Astrocyte (in vitro differentiated cells and primary cell): ENCODE measurements at regions not wholly inside any gene's neighbourhood (a gene's known extent, or its start where the extent isn't known, plus 50 kb on each side); places are given as distances from the start of the nearest gene placed in this dataset.

Experiments
- DNase-seq: peaks from one replicate; pipeline ENCODE4 v3.0.0-alpha.2; 2010; ENCODE audit warnings: low read depth
- FAIRE-seq: peaks from 2 replicates; lab custom pipeline; 2011; peaks lifted over from hg19 to GRCh38; lab: Jason Lieb, UNC
- H2AFZ ChIP-seq: 2 replicates; pipeline ENCODE4 v1.6.0; 2012; ENCODE audit warnings: low read depth, low read length, inconsistent platforms
- H3K27ac ChIP-seq: 2 replicates; pipeline ENCODE4 v1.5.1; 2011; ENCODE audit warnings: low read depth, low read length, inconsistent platforms
- H3K27me3 ChIP-seq: 2 replicates; pipeline ENCODE4 v1.6.0; 2011; ENCODE audit warnings: low read length, inconsistent platforms; ENCODE audit not compliant: insufficient read depth
- H3K36me3 ChIP-seq: 2 replicates; pipeline ENCODE4 v1.5.1; 2011; ENCODE audit warnings: low read length, inconsistent platforms; ENCODE audit not compliant: insufficient read depth
- H3K4me1 ChIP-seq: 2 replicates; pipeline ENCODE4 v1.5.1; 2011; ENCODE audit warnings: low read length, inconsistent platforms; ENCODE audit not compliant: insufficient read depth
- H3K4me2 ChIP-seq: 2 replicates; pipeline ENCODE4 v1.6.0; 2012; ENCODE audit warnings: low read length, inconsistent platforms
- H3K4me3 ChIP-seq: 2 replicates; pipeline ENCODE4 v1.5.1; 2011; ENCODE audit warnings: low read depth, mild to moderate bottlenecking, low read length, inconsistent platforms; ENCODE audit not compliant: insufficient read depth
- H3K79me2 ChIP-seq: 2 replicates; pipeline ENCODE4 v1.6.0; 2012; ENCODE audit warnings: mild to moderate bottlenecking, low read length, inconsistent platforms; ENCODE audit not compliant: insufficient read depth
- H3K9ac ChIP-seq: 2 replicates; pipeline ENCODE4 v1.6.0; 2012; ENCODE audit warnings: mild to moderate bottlenecking, low read length, inconsistent platforms
- H3K9me3 ChIP-seq: 2 replicates; pipeline ENCODE4 v1.5.1; 2012; ENCODE audit warnings: low read depth, mild to moderate bottlenecking, low read length, inconsistent platforms; ENCODE audit not compliant: insufficient read depth
- H4K20me1 ChIP-seq: 2 replicates; pipeline ENCODE4 v1.6.0; 2012; ENCODE audit warnings: low read length, inconsistent platforms; ENCODE audit not compliant: insufficient read depth
- H3K27ac Mint-ChIP-seq: one replicate; pipeline ENCODE4 v1.8.0; 2021; ENCODE audit warnings: mild to moderate bottlenecking, mixed read lengths; ENCODE audit not compliant: unreplicated experiment
- H3K27me3 Mint-ChIP-seq: one replicate; pipeline ENCODE4 v1.8.0; 2021; ENCODE audit warnings: low read depth, mixed read lengths; ENCODE audit not compliant: unreplicated experiment
- H3K36me3 Mint-ChIP-seq: one replicate; pipeline ENCODE4 v1.8.0; 2021; ENCODE audit warnings: low read depth, mixed read lengths; ENCODE audit not compliant: unreplicated experiment
- H3K4me1 Mint-ChIP-seq: one replicate; pipeline ENCODE4 v1.8.0; 2021; ENCODE audit warnings: low read depth, mixed read lengths; ENCODE audit not compliant: unreplicated experiment
- H3K4me3 Mint-ChIP-seq: one replicate; pipeline ENCODE4 v1.8.0; 2021; ENCODE audit warnings: mild to moderate bottlenecking, moderate library complexity, mixed read lengths; ENCODE audit not compliant: unreplicated experiment
- H3K9me3 Mint-ChIP-seq: one replicate; pipeline ENCODE4 v1.8.0; 2021; ENCODE audit warnings: mild to moderate bottlenecking, mixed read lengths; ENCODE audit not compliant: unreplicated experiment
- CTCF ChIP-seq: IDR thresholded peaks from 2 replicates; pipeline ENCODE4 v1.5.1; 2011; ENCODE audit warnings: low read depth, mild to moderate bottlenecking, inconsistent platforms, low read length, moderate library complexity; ENCODE audit not compliant: insufficient read depth
- EZH2 ChIP-seq: IDR thresholded peaks from 2 replicates; pipeline ENCODE4 v1.6.1; 2012; ENCODE audit warnings: mild to moderate bottlenecking, low read length, inconsistent platforms; ENCODE audit not compliant: insufficient read depth

- Mint-ChIP-seq H3K27ac (no peak overlapping the region), H3K4me3 (no peak overlapping the region), H3K36me3 (no peaks in the 10 kb centered on the region), H3K27me3 (no peaks in the 10 kb centered on the region), H3K9me3 (no peaks in the 10 kb centered on the region), H3K4me1 (no peaks in the 10 kb centered on the region)
- TF ChIP-seq EZH2, result no peak
- TF ChIP-seq CTCF, result no peak
- FAIRE-seq (no peak), DNase-seq (no peak)
- Histone ChIP-seq H3K4me2 (no peak overlapping the region), H3K4me1 (no peaks in the 10 kb centered on the region), H3K36me3 (no peaks in the 10 kb centered on the region), H3K27me3 (no peaks in the 10 kb centered on the region), H3K9me3 (no peaks in the 10 kb centered on the region), H4K20me1 (no peaks in the 10 kb centered on the region), H3K27ac (no peak overlapping the region), H3K4me3 (no peak overlapping the region), H3K9ac (no peak overlapping the region), H2AFZ (no peak overlapping the region), H3K79me2 (no peaks in the 10 kb centered on the region)
Observed at GRCh38 chr13:103130146-103130545, 63.9 kb upstream of the SLC10A2 start.
